ENCODE measurements at regions not wholly inside any gene's neighbourhood (a gene's known extent, or its start where the extent isn't known, plus 50 kb on each side); places are given as distances from the start of the nearest gene placed in this dataset.

GRCh38 chr6:131354356-131354755 is 218.7 kb upstream of the ARG1 start:
- Histone ChIP-seq H3K36me3 (ENCODE audit: control insufficient read depth, insufficient read depth, low read length) (no peaks in the 10 kb centered on the region), H3K56ac (ENCODE audit: low read length) (no peak overlapping the region), H3K4me2 (ENCODE audit: low read length) (no peak overlapping the region), H2BK5ac (ENCODE audit: low read length) (no peak overlapping the region), H3K79me1 (ENCODE audit: low read length) (no peaks in the 10 kb centered on the region), H3K9ac (ENCODE audit: low read length) (no peak overlapping the region), H3K23ac (ENCODE audit: low read length) (no peak overlapping the region), H3K27me3 (ENCODE audit: insufficient read depth, low read length, poor library complexity) (no peaks in the 10 kb centered on the region), H2BK120ac (ENCODE audit: low read depth, low read length) (no peak overlapping the region), H3K79me2 (ENCODE audit: control insufficient read depth, insufficient read depth, low read length) (no peaks in the 10 kb centered on the region), H3K4me3 (ENCODE audit: low read length) (no peak overlapping the region), H3K4ac (ENCODE audit: low read depth, low read length) (no peak overlapping the region), H2BK15ac (replicated peaks; ENCODE audit: low read depth) (no peak overlapping the region), H3K4me1 (ENCODE audit: control insufficient read depth, low read depth, low read length) (peaks cover 2% of the 10 kb centered on the region), H4K8ac (ENCODE audit: low read depth, low read length) (no peak overlapping the region), H3K18ac (ENCODE audit: low read length) (no peak overlapping the region), H3K27ac (ENCODE audit: low read depth, low read length) (no peak overlapping the region), H4K5ac (ENCODE audit: low read length) (no peak overlapping the region), H2AK5ac (ENCODE audit: low read length) (no peak overlapping the region)
- no peak for DNase-seq
- no CpG with 5 or more reads among the region's 2 CpGs for WGBS (ENCODE audit: extremely low coverage, insufficient coverage, low lambda C conversion rate)

GRCh38 chr6:131356161-131356560 is 216.9 kb upstream of the ARG1 start:
- no peaks in the 10 kb centered on the region for H3K79me1 ChIP-seq (ENCODE audit: low read length)
- H3K56ac ChIP-seq (ENCODE audit: low read length), result no peak overlapping the region
- H3K4me3 ChIP-seq (ENCODE audit: low read length), result no peak overlapping the region
- WGBS (ENCODE audit: extremely low coverage, insufficient coverage, low lambda C conversion rate), result no CpG with 5 or more reads among the region's 2 CpGs
- H3K4me1 ChIP-seq (ENCODE audit: control insufficient read depth, low read depth, low read length), result peaks cover under 1% of the 10 kb centered on the region
- H3K4me2 ChIP-seq (ENCODE audit: low read length), result no peak overlapping the region
- no peak for DNase-seq
- no peak overlapping the region for H2BK15ac ChIP-seq (replicated peaks; ENCODE audit: low read depth)
- H2BK5ac ChIP-seq (ENCODE audit: low read length), result no peak overlapping the region
- H2BK120ac ChIP-seq (ENCODE audit: low read depth, low read length), result no peak overlapping the region
- peak overlapping the region; percentile 78 for H3K18ac ChIP-seq (ENCODE audit: low read length)
- H3K23ac ChIP-seq (ENCODE audit: low read length), result no peak overlapping the region
- peak overlapping the region; percentile 24 for H3K4ac ChIP-seq (ENCODE audit: low read depth, low read length)
- no peaks in the 10 kb centered on the region for H3K36me3 ChIP-seq (ENCODE audit: control insufficient read depth, insufficient read depth, low read length)
- no peak overlapping the region for H3K27ac ChIP-seq (ENCODE audit: low read depth, low read length)
- no peak overlapping the region for H4K8ac ChIP-seq (ENCODE audit: low read depth, low read length)
- no peaks in the 10 kb centered on the region for H3K79me2 ChIP-seq (ENCODE audit: control insufficient read depth, insufficient read depth, low read length)
- H2AK5ac ChIP-seq (ENCODE audit: low read length), result no peak overlapping the region
- H3K9ac ChIP-seq (ENCODE audit: low read length), result no peak overlapping the region
- H3K27me3 ChIP-seq (ENCODE audit: insufficient read depth, low read length, poor library complexity), result no peaks in the 10 kb centered on the region
- H4K5ac ChIP-seq (ENCODE audit: low read length), result no peak overlapping the region

- H4K5ac ChIP-seq (ENCODE audit: low read length), result no peak overlapping the region
- H3K4me1 ChIP-seq (ENCODE audit: control insufficient read depth, low read depth, low read length), result no peaks in the 10 kb centered on the region
- H4K8ac ChIP-seq (ENCODE audit: low read depth, low read length), result no peak overlapping the region
- no peak overlapping the region for H3K27ac ChIP-seq (ENCODE audit: low read depth, low read length)
- H3K4ac ChIP-seq (ENCODE audit: low read depth, low read length), result no peak overlapping the region
- no peak overlapping the region for H3K9ac ChIP-seq (ENCODE audit: low read length)
- H3K23ac ChIP-seq (ENCODE audit: low read length), result no peak overlapping the region
- no peak for DNase-seq
- H3K79me2 ChIP-seq (ENCODE audit: control insufficient read depth, insufficient read depth, low read length), result no peaks in the 10 kb centered on the region
- H3K4me3 ChIP-seq (ENCODE audit: low read length), result no peak overlapping the region
- peak overlapping the region; percentile 70 for H3K18ac ChIP-seq (ENCODE audit: low read length)
- no peaks in the 10 kb centered on the region for H3K36me3 ChIP-seq (ENCODE audit: control insufficient read depth, insufficient read depth, low read length)
- no peak overlapping the region for H2BK120ac ChIP-seq (ENCODE audit: low read depth, low read length)
- no CpG with 5 or more reads among the region's 2 CpGs for WGBS (ENCODE audit: extremely low coverage, insufficient coverage, low lambda C conversion rate)
- no peak overlapping the region for H2BK15ac ChIP-seq (replicated peaks; ENCODE audit: low read depth)
- H3K79me1 ChIP-seq (ENCODE audit: low read length), result no peaks in the 10 kb centered on the region
- no peak overlapping the region for H3K4me2 ChIP-seq (ENCODE audit: low read length)
- H3K27me3 ChIP-seq (ENCODE audit: insufficient read depth, low read length, poor library complexity), result no peaks in the 10 kb centered on the region
- H2AK5ac ChIP-seq (ENCODE audit: low read length), result no peak overlapping the region
- no peak overlapping the region for H2BK5ac ChIP-seq (ENCODE audit: low read length)
- H3K56ac ChIP-seq (ENCODE audit: low read length), result no peak overlapping the region
These were observed 215.5 kb upstream of the ARG1 start for GRCh38 chr6:131357501-131357900.

GRCh38 chr6:131362070-131362469 is 211.0 kb upstream of the ARG1 start:
- Histone ChIP-seq H3K56ac (ENCODE audit: low read length) (no peak overlapping the region), H4K8ac (ENCODE audit: low read depth, low read length) (no peak overlapping the region), H3K4me2 (ENCODE audit: low read length) (no peak overlapping the region), H3K27ac (ENCODE audit: low read depth, low read length) (no peak overlapping the region), H2BK120ac (ENCODE audit: low read depth, low read length) (no peak overlapping the region), H3K9ac (ENCODE audit: low read length) (no peak overlapping the region), H3K79me1 (ENCODE audit: low read length) (no peaks in the 10 kb centered on the region), H3K4me1 (ENCODE audit: control insufficient read depth, low read depth, low read length) (no peaks in the 10 kb centered on the region), H3K79me2 (ENCODE audit: control insufficient read depth, insufficient read depth, low read length) (no peaks in the 10 kb centered on the region), H2AK5ac (ENCODE audit: low read length) (no peak overlapping the region), H3K27me3 (ENCODE audit: insufficient read depth, low read length, poor library complexity) (no peaks in the 10 kb centered on the region), H3K4me3 (ENCODE audit: low read length) (no peak overlapping the region), H4K5ac (ENCODE audit: low read length) (no peak overlapping the region), H3K23ac (ENCODE audit: low read length) (no peak overlapping the region), H3K36me3 (ENCODE audit: control insufficient read depth, insufficient read depth, low read length) (no peaks in the 10 kb centered on the region), H2BK5ac (ENCODE audit: low read length) (no peak overlapping the region), H2BK15ac (replicated peaks; ENCODE audit: low read depth) (no peak overlapping the region), H3K18ac (ENCODE audit: low read length) (no peak overlapping the region), H3K4ac (ENCODE audit: low read depth, low read length) (no peak overlapping the region)
- no CpG with 5 or more reads among the region's 4 CpGs for WGBS (ENCODE audit: extremely low coverage, insufficient coverage, low lambda C conversion rate)
- DNase-seq, result no peak

GRCh38 chr6:131362696-131363095 is 210.3 kb upstream of the ARG1 start:
- Histone ChIP-seq H2BK15ac (replicated peaks; ENCODE audit: low read depth) (no peak overlapping the region), H3K4ac (ENCODE audit: low read depth, low read length) (no peak overlapping the region), H2BK120ac (ENCODE audit: low read depth, low read length) (no peak overlapping the region), H4K8ac (ENCODE audit: low read depth, low read length) (no peak overlapping the region), H3K36me3 (ENCODE audit: control insufficient read depth, insufficient read depth, low read length) (no peaks in the 10 kb centered on the region), H3K27me3 (ENCODE audit: insufficient read depth, low read length, poor library complexity) (no peaks in the 10 kb centered on the region), H3K27ac (ENCODE audit: low read depth, low read length) (no peak overlapping the region), H4K5ac (ENCODE audit: low read length) (no peak overlapping the region), H3K56ac (ENCODE audit: low read length) (no peak overlapping the region), H3K79me1 (ENCODE audit: low read length) (no peaks in the 10 kb centered on the region), H3K18ac (ENCODE audit: low read length) (no peak overlapping the region), H3K23ac (ENCODE audit: low read length) (no peak overlapping the region), H2BK5ac (ENCODE audit: low read length) (no peak overlapping the region), H3K4me1 (ENCODE audit: control insufficient read depth, low read depth, low read length) (no peaks in the 10 kb centered on the region), H3K4me3 (ENCODE audit: low read length) (no peak overlapping the region), H3K9ac (ENCODE audit: low read length) (no peak overlapping the region), H3K79me2 (ENCODE audit: control insufficient read depth, insufficient read depth, low read length) (no peaks in the 10 kb centered on the region), H3K4me2 (ENCODE audit: low read length) (no peak overlapping the region), H2AK5ac (ENCODE audit: low read length) (no peak overlapping the region)
- no peak for DNase-seq
- no CpG with 5 or more reads among the region's 8 CpGs for WGBS (ENCODE audit: extremely low coverage, insufficient coverage, low lambda C conversion rate)

GRCh38 chr6:131363947-131364834 is 208.8 kb upstream of the ARG1 start:
- DNase-seq, result no peak
- Histone ChIP-seq H3K4me3 (ENCODE audit: low read length) (no peak overlapping the region), H3K79me1 (ENCODE audit: low read length) (no peaks in the 10 kb centered on the region), H3K56ac (ENCODE audit: low read length) (no peak overlapping the region), H2BK15ac (replicated peaks; ENCODE audit: low read depth) (no peak overlapping the region), H3K4me2 (ENCODE audit: low read length) (no peak overlapping the region), H2BK120ac (ENCODE audit: low read depth, low read length) (no peak overlapping the region), H3K79me2 (ENCODE audit: control insufficient read depth, insufficient read depth, low read length) (no peaks in the 10 kb centered on the region), H3K9ac (ENCODE audit: low read length) (no peak overlapping the region), H3K4ac (ENCODE audit: low read depth, low read length) (no peak overlapping the region), H3K23ac (ENCODE audit: low read length) (no peak overlapping the region), H3K4me1 (ENCODE audit: control insufficient read depth, low read depth, low read length) (no peaks in the 10 kb centered on the region), H4K5ac (ENCODE audit: low read length) (no peak overlapping the region), H3K27me3 (ENCODE audit: insufficient read depth, low read length, poor library complexity) (no peaks in the 10 kb centered on the region), H3K27ac (ENCODE audit: low read depth, low read length) (no peak overlapping the region), H3K18ac (ENCODE audit: low read length) (no peak overlapping the region), H3K36me3 (ENCODE audit: control insufficient read depth, insufficient read depth, low read length) (no peaks in the 10 kb centered on the region), H4K8ac (ENCODE audit: low read depth, low read length) (no peak overlapping the region), H2AK5ac (ENCODE audit: low read length) (no peak overlapping the region), H2BK5ac (ENCODE audit: low read length) (no peak overlapping the region)
- WGBS (ENCODE audit: extremely low coverage, insufficient coverage, low lambda C conversion rate), result no CpG with 5 or more reads among the region's 1 CpG
